Liver (tissue), 8 donors: ENCODE measurements at regions not wholly inside any gene's neighbourhood (a gene's known extent, or its start where the extent isn't known, plus 50 kb on each side); places are given as distances from the start of the nearest gene placed in this dataset.

Experiments used
- DNase-seq: peaks from one replicate; pipeline ENCODE4 v3.0.0-alpha.2; 2017; ENCODE audit warnings: low spot score
- H3K27ac ChIP-seq, 2 donors: one replicate each; pipeline ENCODE4 v1.7.0; 2013; ENCODE audit warnings: inconsistent platforms in 2 of 2, low read length in 2 of 2, control low read depth in 1 of 2, low read depth in 1 of 2, mild to moderate bottlenecking in 1 of 2
- H3K27me3 ChIP-seq, 4 donors: one replicate each; pipeline versions ENCODE4 v1.6.1 to v1.7.0; 2013; ENCODE audit warnings: low read length in 3 of 4, inconsistent platforms in 1 of 4, mild to moderate bottlenecking in 1 of 4, moderate library complexity in 1 of 4; ENCODE audit not compliant: control insufficient read depth in 4 of 4, insufficient read depth in 4 of 4
- H3K36me3 ChIP-seq, 4 donors: one replicate each; pipeline versions ENCODE4 v1.6.1 to v1.7.0; 2013; ENCODE audit warnings: low read length in 3 of 4, mild to moderate bottlenecking in 3 of 4, low read depth in 1 of 4, moderate library complexity in 1 of 4; ENCODE audit not compliant: control insufficient read depth in 4 of 4, insufficient read depth in 3 of 4
- H3K4me1 ChIP-seq, 4 donors: one replicate each; pipeline versions ENCODE4 v1.6.1 to v1.7.0; 2013; ENCODE audit warnings: low read length in 3 of 4, mild to moderate bottlenecking in 3 of 4, moderate library complexity in 1 of 4; ENCODE audit not compliant: control insufficient read depth in 4 of 4, insufficient read depth in 4 of 4
- H3K4me3 ChIP-seq, 3 donors: one replicate each; pipeline versions ENCODE4 v1.6.1 to v1.7.0; 2013; ENCODE audit warnings: low read length in 3 of 3, control low read depth in 1 of 3, low read depth in 1 of 3, mild to moderate bottlenecking in 1 of 3
- H3K9ac ChIP-seq, 2 donors: one replicate each; pipeline ENCODE4 v1.7.0; 2013; ENCODE audit warnings: low read length in 2 of 2, mild to moderate bottlenecking in 2 of 2, moderate library complexity in 2 of 2, control low read depth in 1 of 2, low read depth in 1 of 2
- H3K9me3 ChIP-seq, 4 donors: one replicate each; pipeline versions ENCODE4 v1.6.1 to v1.7.0; 2013; ENCODE audit warnings: low read length in 3 of 4; ENCODE audit not compliant: control insufficient read depth in 4 of 4
- EGR1 ChIP-seq, 2 donors: IDR thresholded peaks; 2 replicates each; pipeline ENCODE4 v1.6.1; 2016 to 2018; ENCODE audit warnings: antibody characterized with exemption in 2 of 2, low read depth in 2 of 2
- FOXA1 ChIP-seq: IDR thresholded peaks from 2 replicates; pipeline ENCODE4 v1.6.1; 2016; ENCODE audit warnings: antibody characterized with exemption
- FOXA2 ChIP-seq: IDR thresholded peaks from 2 replicates; pipeline ENCODE4 v1.6.1; 2016; ENCODE audit warnings: antibody characterized with exemption
- GABPA ChIP-seq, 2 donors: IDR thresholded peaks in 1 of 2; conservative IDR thresholded peaks in 1 of 2; 2 replicates each; pipeline ENCODE4 v1.6.1; 2016; ENCODE audit warnings: antibody characterized with exemption in 2 of 2, mild to moderate bottlenecking in 1 of 2, moderate library complexity in 1 of 2
- HNF4A ChIP-seq, 2 donors: conservative IDR thresholded peaks; 2 replicates each; pipeline ENCODE4 v1.6.1; 2016; ENCODE audit warnings: antibody characterized with exemption in 2 of 2, mild to moderate bottlenecking in 2 of 2
- HNF4G ChIP-seq: IDR thresholded peaks from 2 replicates; pipeline ENCODE4 v1.6.1; 2016; ENCODE audit warnings: antibody characterized with exemption
- JUND ChIP-seq, 2 donors: IDR thresholded peaks; 2 replicates each; pipeline ENCODE4 v1.6.1; 2016; ENCODE audit warnings: antibody characterized with exemption in 2 of 2
- NR2F2 ChIP-seq: IDR thresholded peaks from 2 replicates; pipeline ENCODE4 v1.6.1; 2016; ENCODE audit warnings: antibody characterized with exemption
- RAD21 ChIP-seq, 2 donors: IDR thresholded peaks; 2 replicates each; pipeline ENCODE4 v1.6.1; 2016; ENCODE audit warnings: antibody characterized with exemption in 2 of 2, mild to moderate bottlenecking in 2 of 2
- RXRA ChIP-seq, 2 donors: IDR thresholded peaks; 2 replicates each; pipeline ENCODE4 v1.6.1; 2017 to 2018; ENCODE audit warnings: antibody characterized with exemption in 2 of 2, mild to moderate bottlenecking in 1 of 2
- SP1 ChIP-seq: IDR thresholded peaks from 2 replicates; pipeline ENCODE4 v1.6.1; 2018; ENCODE audit warnings: antibody characterized with exemption, mild to moderate bottlenecking
- TAF1 ChIP-seq: conservative IDR thresholded peaks from 2 replicates; pipeline ENCODE4 v1.6.1; 2016; ENCODE audit warnings: antibody characterized with exemption, mild to moderate bottlenecking
- WGBS: extraction: QIAGEN DNeasy Blood & Tissue Kit; methylation state at CpG from one replicate; pipeline ENCODE4 v1.1.7; 2013; 5-methylcytosine and 5-hydroxymethylcytosine counted together
- TF ChIP-seq, protein P1 (sequence below): IDR thresholded peaks from 2 replicates; pipeline ENCODE4 v1.6.1; 2016; ENCODE audit warnings: antibody characterized with exemption
- TF ChIP-seq, protein P2 (sequence below): IDR thresholded peaks from 2 replicates; pipeline ENCODE4 v1.6.1; 2016; ENCODE audit warnings: antibody characterized with exemption
- TF ChIP-seq, protein P3 (sequence below): IDR thresholded peaks from 2 replicates; pipeline ENCODE4 v1.6.1; 2016; ENCODE audit warnings: antibody characterized with exemption, mild to moderate bottlenecking
- TF ChIP-seq, protein P4 (sequence below): fragments of 150-350 bp; IDR thresholded peaks from 2 replicates; pipeline ENCODE4 v1.5.1; 2017; ENCODE audit warnings: improper control_type of control experiment, low read depth, low read length; ENCODE audit not compliant: missing input control
- TF ChIP-seq, protein P5 (sequence below): IDR thresholded peaks from 2 replicates; pipeline ENCODE4 v1.6.1; 2016; ENCODE audit warnings: antibody characterized with exemption
- donor health status: healthy.
- donor health status: healthy.
- donor health status: healthy.
- donor health status: healthy.
- donor health status: healthy.

DNA sequence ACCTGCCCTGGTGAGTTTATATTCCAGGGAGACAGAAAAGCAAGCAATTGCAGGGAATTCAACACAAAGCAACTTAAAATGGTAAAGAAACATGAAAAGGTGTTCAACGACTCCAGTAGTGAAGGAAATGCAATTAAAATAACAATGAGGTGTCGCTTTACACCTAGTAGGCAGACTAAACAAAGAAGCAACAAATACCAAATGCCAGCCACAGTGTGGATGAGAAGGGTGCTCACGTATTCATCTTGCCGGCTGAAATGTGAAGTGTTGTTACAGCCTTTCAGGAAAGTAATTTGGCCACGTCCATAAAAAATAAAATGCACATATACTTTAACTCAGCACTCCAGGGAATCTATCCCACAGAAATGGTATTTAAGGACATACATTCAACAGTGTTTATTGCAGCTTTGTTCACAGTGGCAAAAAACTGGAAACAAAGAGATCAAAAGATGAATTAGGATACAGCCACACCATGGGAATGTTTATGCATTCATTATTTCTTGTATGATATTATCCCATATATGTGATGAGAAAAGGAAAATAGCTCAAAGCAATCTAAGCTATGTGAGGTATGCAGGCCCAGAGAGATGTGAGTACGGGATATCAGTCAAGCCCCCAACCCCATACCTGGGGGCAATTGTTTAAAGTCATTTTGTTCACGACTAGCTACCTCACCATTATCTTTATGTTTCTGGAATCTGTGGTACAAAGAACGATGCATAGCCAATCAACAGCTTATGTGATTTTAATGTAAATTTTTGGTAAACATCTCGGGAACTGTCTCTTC, 266.0 kb upstream of the SOX4 start:
- H3K27ac ChIP-seq: no peak overlapping the region
- H3K4me3 ChIP-seq: no peak overlapping the region
- H3K4me1 ChIP-seq: no peaks in the 10 kb centered on the region
- WGBS: 74% methylated on average over 9 of the region's 9 CpGs
- H3K36me3 ChIP-seq: no peaks in the 10 kb centered on the region
- no peak overlapping the region for H3K9ac ChIP-seq
- TF ChIP-seq RAD21 (IDR thresholded peaks at IDR 0.05) (no peak), GABPA (IDR thresholded peaks at IDR 0.05 in 1 of 2, conservative IDR thresholded peaks at IDR 0.05 in 1 of 2) (no peak), EGR1 (IDR thresholded peaks at IDR 0.05; ENCODE audit: low read depth in 2 of 2) (no peak), HNF4A (conservative IDR thresholded peaks at IDR 0.05) (no peak), HNF4G (no peak)
- TF ChIP-seq, protein P1, sequence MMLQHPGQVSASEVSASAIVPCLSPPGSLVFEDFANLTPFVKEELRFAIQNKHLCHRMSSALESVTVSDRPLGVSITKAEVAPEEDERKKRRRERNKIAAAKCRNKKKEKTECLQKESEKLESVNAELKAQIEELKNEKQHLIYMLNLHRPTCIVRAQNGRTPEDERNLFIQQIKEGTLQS: no peak
- TF ChIP-seq, protein P2, sequence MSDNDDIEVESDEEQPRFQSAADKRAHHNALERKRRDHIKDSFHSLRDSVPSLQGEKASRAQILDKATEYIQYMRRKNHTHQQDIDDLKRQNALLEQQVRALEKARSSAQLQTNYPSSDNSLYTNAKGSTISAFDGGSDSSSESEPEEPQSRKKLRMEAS: no peak
- DNase-seq: no peak
- H3K27me3 ChIP-seq: no peaks in the 10 kb centered on the region
- H3K9me3 ChIP-seq: no peaks in the 10 kb centered on the region

DNA sequence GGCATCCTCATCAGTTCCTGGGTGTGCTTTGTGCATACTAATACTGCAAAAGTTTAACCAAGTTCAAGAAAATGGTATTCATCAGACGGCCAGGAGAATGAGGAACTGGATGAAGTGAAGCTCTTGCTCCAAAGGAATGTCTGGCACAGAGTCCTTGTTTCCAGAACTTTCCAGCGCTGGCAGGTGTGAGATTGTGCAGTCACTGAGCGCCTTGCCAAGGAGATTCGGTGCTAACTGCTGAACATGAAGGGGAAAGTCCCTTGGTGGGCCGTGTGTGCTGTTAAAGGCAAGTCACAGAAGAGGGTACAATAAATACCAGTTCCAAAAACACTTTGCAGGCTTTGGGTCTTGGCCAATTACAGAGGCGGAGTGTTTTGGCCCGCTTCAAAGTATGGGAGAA, 262.3 kb upstream of the SOX4 start:
- Histone ChIP-seq H3K27ac (no peak overlapping the region), H3K9ac (no peak overlapping the region), H3K27me3 (no peaks in the 10 kb centered on the region), H3K9me3 (no peaks in the 10 kb centered on the region), H3K4me3 (no peak overlapping the region), H3K4me1 (no peaks in the 10 kb centered on the region), H3K36me3 (no peaks in the 10 kb centered on the region)
- 62% methylated on average over 7 of the region's 7 CpGs for WGBS
- TF ChIP-seq HNF4A (conservative IDR thresholded peaks at IDR 0.05): no peak
- TF ChIP-seq, protein P3, sequence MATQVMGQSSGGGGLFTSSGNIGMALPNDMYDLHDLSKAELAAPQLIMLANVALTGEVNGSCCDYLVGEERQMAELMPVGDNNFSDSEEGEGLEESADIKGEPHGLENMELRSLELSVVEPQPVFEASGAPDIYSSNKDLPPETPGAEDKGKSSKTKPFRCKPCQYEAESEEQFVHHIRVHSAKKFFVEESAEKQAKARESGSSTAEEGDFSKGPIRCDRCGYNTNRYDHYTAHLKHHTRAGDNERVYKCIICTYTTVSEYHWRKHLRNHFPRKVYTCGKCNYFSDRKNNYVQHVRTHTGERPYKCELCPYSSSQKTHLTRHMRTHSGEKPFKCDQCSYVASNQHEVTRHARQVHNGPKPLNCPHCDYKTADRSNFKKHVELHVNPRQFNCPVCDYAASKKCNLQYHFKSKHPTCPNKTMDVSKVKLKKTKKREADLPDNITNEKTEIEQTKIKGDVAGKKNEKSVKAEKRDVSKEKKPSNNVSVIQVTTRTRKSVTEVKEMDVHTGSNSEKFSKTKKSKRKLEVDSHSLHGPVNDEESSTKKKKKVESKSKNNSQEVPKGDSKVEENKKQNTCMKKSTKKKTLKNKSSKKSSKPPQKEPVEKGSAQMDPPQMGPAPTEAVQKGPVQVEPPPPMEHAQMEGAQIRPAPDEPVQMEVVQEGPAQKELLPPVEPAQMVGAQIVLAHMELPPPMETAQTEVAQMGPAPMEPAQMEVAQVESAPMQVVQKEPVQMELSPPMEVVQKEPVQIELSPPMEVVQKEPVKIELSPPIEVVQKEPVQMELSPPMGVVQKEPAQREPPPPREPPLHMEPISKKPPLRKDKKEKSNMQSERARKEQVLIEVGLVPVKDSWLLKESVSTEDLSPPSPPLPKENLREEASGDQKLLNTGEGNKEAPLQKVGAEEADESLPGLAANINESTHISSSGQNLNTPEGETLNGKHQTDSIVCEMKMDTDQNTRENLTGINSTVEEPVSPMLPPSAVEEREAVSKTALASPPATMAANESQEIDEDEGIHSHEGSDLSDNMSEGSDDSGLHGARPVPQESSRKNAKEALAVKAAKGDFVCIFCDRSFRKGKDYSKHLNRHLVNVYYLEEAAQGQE: no peak
- TF ChIP-seq NR2F2: no peak
- no peak for TF ChIP-seq FOXA1
- TF ChIP-seq, protein P4, sequence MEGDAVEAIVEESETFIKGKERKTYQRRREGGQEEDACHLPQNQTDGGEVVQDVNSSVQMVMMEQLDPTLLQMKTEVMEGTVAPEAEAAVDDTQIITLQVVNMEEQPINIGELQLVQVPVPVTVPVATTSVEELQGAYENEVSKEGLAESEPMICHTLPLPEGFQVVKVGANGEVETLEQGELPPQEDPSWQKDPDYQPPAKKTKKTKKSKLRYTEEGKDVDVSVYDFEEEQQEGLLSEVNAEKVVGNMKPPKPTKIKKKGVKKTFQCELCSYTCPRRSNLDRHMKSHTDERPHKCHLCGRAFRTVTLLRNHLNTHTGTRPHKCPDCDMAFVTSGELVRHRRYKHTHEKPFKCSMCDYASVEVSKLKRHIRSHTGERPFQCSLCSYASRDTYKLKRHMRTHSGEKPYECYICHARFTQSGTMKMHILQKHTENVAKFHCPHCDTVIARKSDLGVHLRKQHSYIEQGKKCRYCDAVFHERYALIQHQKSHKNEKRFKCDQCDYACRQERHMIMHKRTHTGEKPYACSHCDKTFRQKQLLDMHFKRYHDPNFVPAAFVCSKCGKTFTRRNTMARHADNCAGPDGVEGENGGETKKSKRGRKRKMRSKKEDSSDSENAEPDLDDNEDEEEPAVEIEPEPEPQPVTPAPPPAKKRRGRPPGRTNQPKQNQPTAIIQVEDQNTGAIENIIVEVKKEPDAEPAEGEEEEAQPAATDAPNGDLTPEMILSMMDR: no peak
- TF ChIP-seq FOXA2: no peak
- no peak for TF ChIP-seq RXRA (IDR thresholded peaks at IDR 0.05)
- no peak for TF ChIP-seq JUND (IDR thresholded peaks at IDR 0.05)
- no peak for TF ChIP-seq TAF1
- TF ChIP-seq, protein P2: no peak
- no peak for TF ChIP-seq GABPA (IDR thresholded peaks at IDR 0.05 in 1 of 2, conservative IDR thresholded peaks at IDR 0.05 in 1 of 2)
- TF ChIP-seq, protein P5, sequence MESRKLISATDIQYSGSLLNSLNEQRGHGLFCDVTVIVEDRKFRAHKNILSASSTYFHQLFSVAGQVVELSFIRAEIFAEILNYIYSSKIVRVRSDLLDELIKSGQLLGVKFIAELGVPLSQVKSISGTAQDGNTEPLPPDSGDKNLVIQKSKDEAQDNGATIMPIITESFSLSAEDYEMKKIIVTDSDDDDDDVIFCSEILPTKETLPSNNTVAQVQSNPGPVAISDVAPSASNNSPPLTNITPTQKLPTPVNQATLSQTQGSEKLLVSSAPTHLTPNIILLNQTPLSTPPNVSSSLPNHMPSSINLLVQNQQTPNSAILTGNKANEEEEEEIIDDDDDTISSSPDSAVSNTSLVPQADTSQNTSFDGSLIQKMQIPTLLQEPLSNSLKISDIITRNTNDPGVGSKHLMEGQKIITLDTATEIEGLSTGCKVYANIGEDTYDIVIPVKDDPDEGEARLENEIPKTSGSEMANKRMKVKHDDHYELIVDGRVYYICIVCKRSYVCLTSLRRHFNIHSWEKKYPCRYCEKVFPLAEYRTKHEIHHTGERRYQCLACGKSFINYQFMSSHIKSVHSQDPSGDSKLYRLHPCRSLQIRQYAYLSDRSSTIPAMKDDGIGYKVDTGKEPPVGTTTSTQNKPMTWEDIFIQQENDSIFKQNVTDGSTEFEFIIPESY: no peak
- TF ChIP-seq EGR1 (IDR thresholded peaks at IDR 0.05; ENCODE audit: low read depth in 2 of 2): no peak
- no peak for TF ChIP-seq SP1
- no peak for DNase-seq
